ENCODE measurements at regions not wholly inside any gene's neighbourhood (a gene's known extent, or its start where the extent isn't known, plus 50 kb on each side); places are given as distances from the start of the nearest gene placed in this dataset.

- no peak for DNase-seq (ENCODE audit: low spot score)
- TF ChIP-seq NANOG (IDR thresholded peaks at IDR 0.05; ENCODE audit: borderline replicate concordance) (no peak), JUNB (IDR thresholded peaks at IDR 0.05; ENCODE audit: unreplicated experiment) (no peak), STAT1 (IDR thresholded peaks at IDR 0.05; ENCODE audit: unreplicated experiment) (no peak), EZH2 (IDR thresholded peaks at IDR 0.05; ENCODE audit: low read depth, unreplicated experiment) (no peak), ZNF114 (CRISPR knock-in tag; IDR thresholded peaks at IDR 0.05) (no peak), ZNF462 (CRISPR knock-in tag; IDR thresholded peaks at IDR 0.05) (no peak), REST (IDR thresholded peaks at IDR 0.05; ENCODE audit: unreplicated experiment) (no peak), ZNF331 (CRISPR knock-in tag; IDR thresholded peaks at IDR 0.05; ENCODE audit: low read depth) (no peak), ETS1 (IDR thresholded peaks at IDR 0.05) (no peak)
- peaks cover 2% of the 10 kb centered on the region; the same call in 1 of the 3 replicates for H3K36me3 Mint-ChIP-seq (ENCODE audit: low read depth)
- H3K4me1 Mint-ChIP-seq, result peaks cover 22% of the 10 kb centered on the region
- Histone ChIP-seq H3K4me1 (ENCODE audit: insufficient read depth) (peaks cover 10% of the 10 kb centered on the region; the same call in 1 of the 2 replicates), H3K4me3 (no peak overlapping the region), H3K9me2 (ENCODE audit: insufficient read depth) (no peaks in the 10 kb centered on the region), H3K79me2 (replicated peaks; ENCODE audit: insufficient read depth) (no peaks in the 10 kb centered on the region), H3K27ac (ENCODE audit: low read depth) (peak overlapping the region; percentile 53), H3K27me3 (ENCODE audit: insufficient read depth) (no peaks in the 10 kb centered on the region), H3K36me3 (ENCODE audit: insufficient read depth) (no peaks in the 10 kb centered on the region), H4K20me1 (replicated peaks; ENCODE audit: insufficient read depth) (no peaks in the 10 kb centered on the region), H2AFZ (no peak overlapping the region), H3F3A (replicated peaks; ENCODE audit: low read depth) (no peaks in the 10 kb centered on the region), H3K4me2 (0 out of 2 replicates have a peak overlapping the region, but pooled peaks have one; percentile 16)
- H3K9me3 Mint-ChIP-seq, result no peaks in the 10 kb centered on the region
- H3K4me3 Mint-ChIP-seq, result no peak overlapping the region
- no peak for ATAC-seq
- no peaks in the 10 kb centered on the region for H3K27me3 Mint-ChIP-seq (ENCODE audit: insufficient read depth, low read depth, poor library complexity)
- peak overlapping the region; percentile 58; the same call in 1 of the 2 replicates for H3K27ac Mint-ChIP-seq
Observed at GRCh38 chr12:66733321-66733720, 54.4 kb upstream of the GRIP1 start.
